NCI-H748 treated with DMSO at 0.1 percent for 48 hours (cell line): ENCODE measurements at regions not wholly inside any gene's neighbourhood (a gene's known extent, or its start where the extent isn't known, plus 50 kb on each side); places are given as distances from the start of the nearest gene placed in this dataset.
"Not testable (repeated sequence)": the region's sequence is repeated elsewhere in the genome, so short reads cannot be mapped to it uniquely, and the experiment has no call there.

Experiments
- DNase-seq: peaks from one replicate; lab custom pipeline; 2025; lab: John Stamatoyannopoulos, UW

GRCh38 chr6:19247181-19247580, 590.0 kb upstream of the ID4 start:
- peak; percentile 68 for DNase-seq

GRCh38 chr6:19256123-19256522, 581.0 kb upstream of the ID4 start:
- not testable (repeated sequence) for DNase-seq

GRCh38 chr6:19261642-19262041, 575.5 kb upstream of the ID4 start:
- DNase-seq = no peak

- no peak for DNase-seq
Measured at GRCh38 chr6:19268117-19268516, 569.1 kb upstream of the ID4 start.

GRCh38 chr6:19268718-19269117, 568.5 kb upstream of the ID4 start:
- DNase-seq = no peak

GRCh38 chr6:19269341-19269898, 567.8 kb upstream of the ID4 start:
- DNase-seq = no peak

GRCh38 chr6:19270616-19271015, 566.6 kb upstream of the ID4 start:
- no peak for DNase-seq

- no peak for DNase-seq
Measured at GRCh38 chr6:19279273-19279684, 557.9 kb upstream of the ID4 start.

GRCh38 chr6:19287928-19288327, 549.2 kb upstream of the ID4 start:
- no peak for DNase-seq

GRCh38 chr6:19289457-19289856, 547.7 kb upstream of the ID4 start:
- DNase-seq = no peak

GRCh38 chr6:19297880-19298279, 539.3 kb upstream of the ID4 start:
- peak; percentile 96 for DNase-seq

- DNase-seq = no peak
Measured at GRCh38 chr6:19298421-19298820, 538.7 kb upstream of the ID4 start.

GRCh38 chr6:19299129-19299528, 538.0 kb upstream of the ID4 start:
- DNase-seq = peak; percentile 78

GRCh38 chr6:19301980-19302379, 535.2 kb upstream of the ID4 start:
- DNase-seq = no peak

- DNase-seq = peak; percentile 93
Measured at GRCh38 chr6:19303383-19303782, 533.8 kb upstream of the ID4 start.

GRCh38 chr6:19309661-19310060, 527.5 kb upstream of the ID4 start:
- no peak for DNase-seq

GRCh38 chr6:19311786-19312185, 525.4 kb upstream of the ID4 start:
- DNase-seq = no peak

GRCh38 chr6:19312241-19312978, 524.8 kb upstream of the ID4 start:
- DNase-seq = no peak

GRCh38 chr6:19317431-19317986, 519.7 kb upstream of the ID4 start:
- no peak for DNase-seq

GRCh38 chr6:19319005-19319404, 518.2 kb upstream of the ID4 start:
- DNase-seq = no peak

GRCh38 chr6:19320111-19320581, 517.0 kb upstream of the ID4 start:
- no peak for DNase-seq

- no peak for DNase-seq
Measured at GRCh38 chr6:19322691-19323485, 514.3 kb upstream of the ID4 start.

GRCh38 chr6:19324376-19324775, 512.8 kb upstream of the ID4 start:
- no peak for DNase-seq
